HG02759 (cell line): ENCODE measurements at regions not wholly inside any gene's neighbourhood (a gene's known extent, or its start where the extent isn't known, plus 50 kb on each side); places are given as distances from the start of the nearest gene placed in this dataset.
A peak's percentile ranks its signal among the peaks of the same experiment; 100 is the strongest.
"Not testable (repeated sequence)": the region's sequence is repeated elsewhere in the genome, so short reads cannot be mapped to it uniquely, and the experiment has no call there.

ENCODE experiments used
- ATAC-seq: cut with Tn5 transposase; IDR thresholded peaks from one replicate; pipeline ENCODE4 v1.9.1; 2021; ENCODE audit warnings: mild to moderate bottlenecking, moderate library complexity; ENCODE audit not compliant: unreplicated experiment

- no peak for ATAC-seq
Observed at GRCh38 chr14:83007641-83008225, 1474.1 kb upstream of the SEL1L start.

DNA sequence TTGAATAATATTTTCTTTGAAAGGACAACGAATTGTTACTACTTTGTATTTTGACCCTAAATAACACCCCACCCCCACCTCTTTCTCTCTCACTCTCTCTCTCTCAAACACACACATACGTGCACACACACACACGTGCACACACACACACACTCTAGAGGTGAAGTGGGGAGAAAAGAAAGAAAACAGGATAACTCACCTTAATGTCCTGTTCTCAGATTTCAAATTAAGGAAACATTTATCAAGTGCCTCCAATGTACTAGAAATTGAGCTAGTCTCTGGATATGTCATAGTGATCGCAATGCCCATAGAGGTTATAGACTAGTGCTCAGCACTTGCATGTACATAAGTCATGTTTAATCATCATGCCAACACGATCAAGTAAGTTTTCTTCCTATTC is 1483.6 kb upstream of the SEL1L start:
- no peak for ATAC-seq

- ATAC-seq, result no peak
Observed at GRCh38 chr14:83019744-83020414, 1486.2 kb upstream of the SEL1L start.

DNA sequence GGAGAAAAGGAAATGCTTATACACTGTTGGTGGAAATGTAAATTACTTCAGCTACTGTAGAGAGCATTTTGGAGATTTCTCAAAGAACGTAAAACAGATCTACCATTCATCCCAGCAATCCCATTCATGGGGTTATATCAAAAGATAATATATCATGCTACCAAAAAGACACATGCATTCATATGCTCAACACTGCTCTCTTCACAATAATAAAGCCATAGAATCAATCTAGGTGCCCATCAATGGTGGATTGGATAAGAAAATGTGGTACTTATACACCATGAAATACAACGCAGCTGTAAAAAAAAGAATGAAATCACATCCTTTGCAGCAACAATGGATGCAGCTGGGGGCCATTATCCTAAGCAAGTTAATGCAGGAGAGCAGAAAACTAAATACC is 1487.7 kb upstream of the SEL1L start:
- no peak for ATAC-seq

GRCh38 chr14:83023369-83023768 is 1489.7 kb upstream of the SEL1L start:
- ATAC-seq, result no peak

GRCh38 chr14:83041224-83041623 is 1507.6 kb upstream of the SEL1L start:
- ATAC-seq, result no peak

DNA sequence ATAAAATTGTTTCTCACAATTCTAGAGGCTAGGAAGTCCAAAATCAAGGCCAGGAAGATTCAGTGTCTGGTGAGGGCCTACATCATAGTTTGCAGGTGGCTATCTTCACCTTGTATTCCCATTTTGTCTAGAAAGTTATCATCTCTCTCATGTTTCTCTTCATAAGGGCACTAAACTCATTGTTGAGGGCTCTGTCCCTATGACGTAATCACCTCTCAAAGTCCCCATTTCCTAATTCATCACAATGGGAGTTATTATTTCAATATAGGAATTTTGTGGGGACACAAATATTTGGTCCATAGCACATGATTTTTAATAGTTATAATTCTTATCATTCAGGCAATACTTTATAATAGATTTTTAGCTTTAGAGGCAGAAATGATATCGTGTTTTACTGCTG is 1509.2 kb upstream of the SEL1L start:
- ATAC-seq, result no peak

DNA sequence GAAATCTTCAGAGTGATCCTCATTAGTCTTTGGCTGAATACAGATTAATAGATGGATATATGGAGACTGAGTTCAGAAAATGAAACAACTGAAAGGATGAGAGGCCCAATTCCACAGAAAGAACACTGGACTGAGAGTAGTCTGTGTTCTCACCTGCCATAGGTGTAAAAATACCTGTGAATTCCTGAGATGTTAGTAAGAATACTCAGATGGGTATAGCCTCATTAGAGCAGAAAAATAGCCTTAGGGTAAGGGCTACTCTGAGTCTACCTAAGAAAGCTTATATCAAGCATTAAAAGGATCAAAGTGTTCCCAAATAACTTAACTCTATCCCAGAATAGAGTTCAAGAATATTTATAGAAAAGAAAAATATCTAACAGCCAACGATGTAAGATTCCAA is 1510.3 kb upstream of the SEL1L start:
- no peak for ATAC-seq

DNA sequence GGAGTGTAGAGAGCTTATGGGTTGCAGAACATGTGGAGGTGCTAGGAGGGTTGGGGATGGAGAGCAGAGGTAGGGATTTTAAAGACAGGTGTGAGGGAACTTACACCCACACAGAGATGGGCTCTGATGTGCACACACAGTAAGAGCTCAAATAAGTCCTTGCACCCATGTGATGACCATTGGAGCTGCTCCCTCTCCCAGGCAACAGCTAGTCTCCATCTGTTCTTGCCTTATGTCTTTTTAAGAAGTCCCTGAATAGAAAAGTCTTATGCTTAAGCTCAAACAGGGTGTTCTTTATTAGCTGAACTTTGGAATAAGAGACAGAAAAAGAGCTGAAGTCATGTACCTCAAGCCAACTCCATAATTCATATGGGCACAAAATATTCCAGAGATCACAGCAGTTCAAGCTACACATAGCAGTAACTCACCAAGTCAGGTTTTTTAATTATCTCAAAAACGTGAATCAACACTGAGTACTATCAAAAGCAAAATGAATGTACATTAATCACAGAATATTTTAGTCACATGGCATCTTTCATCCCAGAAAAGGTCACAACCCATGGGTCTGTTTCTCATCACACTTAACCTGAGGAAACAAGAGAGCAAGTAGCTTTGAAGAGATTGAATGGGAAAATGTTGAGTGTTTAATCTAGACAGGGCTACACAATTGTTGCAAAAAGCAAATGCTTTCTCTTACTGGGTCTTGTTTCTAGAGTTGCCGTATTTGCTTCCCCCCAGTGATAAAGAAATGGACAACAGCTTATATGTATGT is 1513.6 kb upstream of the SEL1L start:
- ATAC-seq, result no peak

- no peak for ATAC-seq
Observed at GRCh38 chr14:83053022-83053710, 1519.5 kb upstream of the SEL1L start.

- ATAC-seq, result no peak
Observed at GRCh38 chr14:83058068-83058467, 1524.4 kb upstream of the SEL1L start.

DNA sequence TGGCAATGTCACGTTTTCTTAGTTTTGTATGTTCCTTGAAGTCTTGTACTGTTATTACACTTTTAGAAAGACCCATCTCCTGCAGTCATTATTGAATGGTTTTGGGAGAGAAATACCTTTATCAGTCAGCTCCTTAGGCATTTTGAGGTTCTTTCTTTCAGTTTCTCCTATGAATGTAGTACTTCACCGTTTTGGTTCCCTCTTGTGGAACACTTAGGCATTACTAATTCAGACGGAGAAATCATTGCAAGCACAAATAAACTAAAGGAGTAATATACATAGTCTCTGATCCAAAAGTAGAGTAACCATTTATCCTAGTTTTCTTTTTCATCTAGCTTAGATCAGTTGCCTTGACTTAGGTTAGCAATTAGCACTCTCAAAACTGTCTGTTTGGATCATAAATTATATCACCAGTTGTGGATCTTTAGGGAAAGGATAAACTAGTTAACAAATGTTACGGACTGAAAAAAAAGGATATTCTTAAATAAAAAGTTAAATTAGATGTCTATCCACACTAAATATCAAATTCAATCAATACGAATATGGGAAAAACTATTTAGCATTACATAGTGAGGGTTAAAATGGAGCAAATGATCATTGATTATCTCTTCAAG is 1538.3 kb upstream of the SEL1L start:
- peak; percentile 85 for ATAC-seq

DNA sequence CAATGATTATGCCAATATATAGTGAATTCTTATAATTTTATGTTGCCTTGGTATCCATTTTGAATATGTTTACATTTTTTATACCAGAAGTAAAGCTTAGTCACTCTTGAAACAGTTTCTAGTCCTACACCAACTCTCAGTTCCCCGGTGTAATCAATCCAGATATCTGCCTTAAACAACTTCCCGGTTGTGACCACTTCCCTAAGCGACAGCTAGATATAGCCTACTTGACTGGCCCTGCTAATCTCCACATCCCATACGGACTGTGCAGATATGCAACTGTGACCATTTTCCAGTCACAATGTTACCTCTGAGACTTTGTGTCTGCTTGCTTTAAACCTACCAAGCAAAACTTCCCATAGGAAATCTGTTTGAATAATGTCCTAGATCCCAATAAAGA is 1551.5 kb upstream of the SEL1L start:
- no peak for ATAC-seq

DNA sequence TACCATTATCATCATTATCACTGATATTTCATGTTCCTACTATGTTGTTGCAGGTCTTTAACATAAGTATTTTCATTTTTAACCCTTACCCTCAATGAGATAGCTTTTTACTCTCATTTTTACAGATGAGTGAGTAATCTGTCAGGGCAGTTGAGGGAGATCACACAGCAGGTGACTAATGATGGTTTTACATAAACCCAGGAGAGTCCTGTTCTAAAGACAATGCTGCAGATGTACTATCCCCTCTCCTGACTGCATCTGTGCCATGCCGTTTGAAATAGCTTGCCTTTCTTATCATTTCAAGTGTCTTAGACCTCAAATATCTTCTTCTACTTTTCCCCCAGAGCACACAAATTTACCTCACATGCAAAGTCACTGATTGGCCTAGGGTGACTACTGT is 1552.1 kb upstream of the SEL1L start:
- no peak for ATAC-seq

DNA sequence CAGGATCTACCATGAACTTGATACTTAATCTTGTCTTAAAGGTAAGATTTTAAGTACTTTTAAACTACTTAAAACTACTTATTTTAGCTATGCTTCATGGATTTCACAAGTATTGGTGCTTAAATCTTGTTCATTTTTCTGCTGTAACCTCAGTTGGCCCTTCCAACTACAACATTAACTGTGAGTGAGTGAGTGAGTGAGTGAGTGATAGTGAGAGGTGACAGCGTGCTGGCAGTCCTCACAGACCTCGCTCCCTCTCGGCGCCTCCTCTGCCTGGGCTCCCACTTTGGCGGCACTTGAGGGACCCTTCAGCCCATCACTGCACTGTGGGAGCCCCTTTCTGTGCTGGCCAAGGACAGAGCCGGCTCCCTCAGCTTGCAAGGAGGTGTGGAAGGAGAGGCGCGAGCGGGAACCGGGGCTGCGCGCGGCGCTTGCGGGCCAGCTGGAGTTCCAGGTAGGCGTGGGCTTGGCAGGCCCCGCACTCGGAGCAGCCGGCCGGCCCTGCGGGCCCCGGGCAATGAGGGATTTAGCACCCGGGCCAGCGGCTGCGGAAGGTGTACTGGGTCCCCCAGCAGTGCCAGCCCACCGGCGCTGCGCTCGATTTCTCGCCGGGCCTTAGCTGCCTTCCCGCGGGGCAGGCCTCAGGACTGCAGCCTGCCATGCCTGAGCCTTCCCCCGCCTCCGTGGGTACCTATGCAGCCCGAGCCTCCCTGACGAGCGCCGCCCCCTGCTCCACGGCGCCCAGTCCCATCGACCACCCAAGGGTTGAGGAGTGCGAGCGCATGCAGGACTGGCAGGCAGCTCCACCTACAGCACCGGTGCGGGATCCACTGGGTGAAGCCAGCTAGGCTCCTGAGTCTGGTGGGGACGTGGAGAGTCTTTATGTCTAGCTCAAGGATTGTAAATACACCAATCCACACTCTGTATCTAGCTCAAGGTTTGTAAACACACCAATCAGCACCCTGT is 1558.6 kb upstream of the SEL1L start:
- not testable (repeated sequence) for ATAC-seq

- ATAC-seq, result no peak
Observed at GRCh38 chr14:83096092-83096491, 1562.4 kb upstream of the SEL1L start.

DNA sequence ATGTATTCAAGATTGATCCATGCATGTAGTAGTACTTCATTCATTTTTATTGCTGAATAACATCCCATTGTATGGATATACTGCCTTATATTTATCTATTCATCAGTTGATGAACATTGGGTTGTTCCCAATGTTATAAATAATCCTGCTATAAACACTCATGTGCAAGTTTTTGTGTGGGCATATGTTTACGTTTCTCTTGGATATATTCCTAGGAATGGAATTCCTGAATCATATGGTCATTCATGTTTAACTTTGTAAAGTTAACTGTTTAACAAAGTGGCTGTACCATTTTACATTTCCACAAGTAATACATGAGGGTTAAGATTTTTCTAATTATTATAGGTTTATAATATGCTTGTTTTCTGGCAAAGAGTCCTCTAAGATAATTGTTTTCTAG is 1568.2 kb upstream of the SEL1L start:
- ATAC-seq, result no peak

- ATAC-seq, result no peak
Observed at GRCh38 chr14:83118029-83118428, 1584.4 kb upstream of the SEL1L start.

DNA sequence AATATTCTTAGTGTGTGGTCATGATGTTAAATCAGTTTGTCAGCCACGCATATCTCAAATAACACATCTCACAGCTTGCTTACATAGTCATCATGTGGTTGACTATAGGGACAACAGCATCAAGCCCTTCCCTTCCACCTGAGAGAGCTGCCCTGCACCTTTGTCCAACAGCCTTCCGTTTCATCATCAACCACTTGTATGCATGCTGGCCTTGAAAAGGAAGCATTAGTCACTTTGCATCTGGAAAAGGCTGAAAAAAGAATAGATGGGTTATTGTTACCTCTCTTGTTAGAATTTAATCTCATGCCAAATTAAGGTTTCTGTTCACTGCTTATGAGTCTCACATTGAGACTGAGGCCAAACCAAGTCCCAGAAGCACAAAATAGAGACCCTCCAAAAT is 1586.5 kb upstream of the SEL1L start:
- ATAC-seq, result no peak

GRCh38 chr14:83126076-83126475 is 1592.4 kb upstream of the SEL1L start:
- no peak for ATAC-seq
